ENCODE measurements at regions not wholly inside any gene's neighbourhood (a gene's known extent, or its start where the extent isn't known, plus 50 kb on each side); places are given as distances from the start of the nearest gene placed in this dataset.

DNA sequence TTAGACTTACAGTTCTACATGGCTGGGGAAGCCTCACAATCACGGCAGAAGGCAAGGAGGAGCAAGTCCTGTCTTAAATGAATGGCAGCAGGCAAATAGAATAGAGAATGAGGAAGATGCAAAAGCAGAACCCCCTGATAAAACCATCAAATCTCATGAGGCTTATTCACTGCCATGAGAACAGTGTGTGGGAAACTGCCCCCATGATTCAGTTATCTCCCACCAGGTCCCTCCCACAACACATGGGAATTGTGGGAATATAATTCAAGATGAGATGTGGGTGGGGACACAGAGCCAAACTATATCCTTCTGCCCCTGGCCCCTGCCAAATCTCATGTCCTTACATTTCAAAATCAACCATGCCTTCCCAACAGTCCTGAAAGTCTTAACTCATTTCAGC is 367.1 kb downstream of the MED10 start:
- TF ChIP-seq, protein P1, sequence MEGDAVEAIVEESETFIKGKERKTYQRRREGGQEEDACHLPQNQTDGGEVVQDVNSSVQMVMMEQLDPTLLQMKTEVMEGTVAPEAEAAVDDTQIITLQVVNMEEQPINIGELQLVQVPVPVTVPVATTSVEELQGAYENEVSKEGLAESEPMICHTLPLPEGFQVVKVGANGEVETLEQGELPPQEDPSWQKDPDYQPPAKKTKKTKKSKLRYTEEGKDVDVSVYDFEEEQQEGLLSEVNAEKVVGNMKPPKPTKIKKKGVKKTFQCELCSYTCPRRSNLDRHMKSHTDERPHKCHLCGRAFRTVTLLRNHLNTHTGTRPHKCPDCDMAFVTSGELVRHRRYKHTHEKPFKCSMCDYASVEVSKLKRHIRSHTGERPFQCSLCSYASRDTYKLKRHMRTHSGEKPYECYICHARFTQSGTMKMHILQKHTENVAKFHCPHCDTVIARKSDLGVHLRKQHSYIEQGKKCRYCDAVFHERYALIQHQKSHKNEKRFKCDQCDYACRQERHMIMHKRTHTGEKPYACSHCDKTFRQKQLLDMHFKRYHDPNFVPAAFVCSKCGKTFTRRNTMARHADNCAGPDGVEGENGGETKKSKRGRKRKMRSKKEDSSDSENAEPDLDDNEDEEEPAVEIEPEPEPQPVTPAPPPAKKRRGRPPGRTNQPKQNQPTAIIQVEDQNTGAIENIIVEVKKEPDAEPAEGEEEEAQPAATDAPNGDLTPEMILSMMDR (IDR thresholded peaks at IDR 0.05): no peak
- no peak for TF ChIP-seq POLR2A (IDR thresholded peaks at IDR 0.05)

DNA sequence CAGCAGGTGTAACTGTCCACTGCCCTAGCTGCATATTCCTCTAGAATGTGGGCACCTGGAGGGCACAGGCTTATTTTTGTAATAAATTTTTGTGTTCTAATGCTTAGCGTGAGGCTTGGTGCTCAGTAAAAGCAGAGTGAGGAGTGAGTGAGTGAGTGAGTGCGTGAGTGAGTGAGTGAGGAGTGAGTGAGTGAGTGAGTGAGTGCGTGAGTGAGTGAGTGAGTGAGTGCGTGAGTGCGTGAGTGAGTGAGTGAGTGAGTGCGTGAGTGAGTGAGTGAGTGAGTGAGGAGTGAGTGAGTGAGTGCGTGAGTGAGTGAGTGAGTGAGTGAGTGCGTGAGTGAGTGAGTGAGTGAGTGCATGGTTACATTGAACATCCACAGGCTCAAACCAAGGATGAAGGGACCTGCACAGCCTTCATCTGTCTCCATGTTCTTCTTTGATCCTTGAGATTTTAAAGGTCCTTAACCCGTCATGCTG is 371.5 kb downstream of the MED10 start:
- Histone ChIP-seq H3K27ac (no peak overlapping the region), H3K27me3 (no peaks in the 10 kb centered on the region), H3K9me3 (no peaks in the 10 kb centered on the region), H3K4me1 (no peaks in the 10 kb centered on the region), H3K4me3 (no peak overlapping the region), H3K36me3 (no peaks in the 10 kb centered on the region)
- intact Hi-C loops (cut with DNase I): no loop called here
- TF ChIP-seq, protein P1 (IDR thresholded peaks at IDR 0.05): no peak
- TF ChIP-seq POLR2A (IDR thresholded peaks at IDR 0.05): no peak
- DNase-seq (no peak), ATAC-seq (no peak)
- 82% methylated on average over 1 of the region's 9 CpGs for WGBS (ENCODE audit: insufficient coverage, low coverage, low lambda C conversion rate, missing lambda C conversion rate)

More for the DNA sequence above, 367.1 kb downstream of the MED10 start:
- Histone ChIP-seq H3K9me3 (no peaks in the 10 kb centered on the region), H3K36me3 (no peaks in the 10 kb centered on the region), H3K27ac (no peak overlapping the region), H3K4me3 (no peak overlapping the region), H3K4me1 (no peaks in the 10 kb centered on the region), H3K27me3 (no peaks in the 10 kb centered on the region)
- DNase-seq (no peak), ATAC-seq (no peak)
- intact Hi-C loops (cut with DNase I): no loop called here
- WGBS (ENCODE audit: insufficient coverage, low coverage, low lambda C conversion rate, missing lambda C conversion rate): 30% methylated on average over 1 of the region's 1 CpG

DNA sequence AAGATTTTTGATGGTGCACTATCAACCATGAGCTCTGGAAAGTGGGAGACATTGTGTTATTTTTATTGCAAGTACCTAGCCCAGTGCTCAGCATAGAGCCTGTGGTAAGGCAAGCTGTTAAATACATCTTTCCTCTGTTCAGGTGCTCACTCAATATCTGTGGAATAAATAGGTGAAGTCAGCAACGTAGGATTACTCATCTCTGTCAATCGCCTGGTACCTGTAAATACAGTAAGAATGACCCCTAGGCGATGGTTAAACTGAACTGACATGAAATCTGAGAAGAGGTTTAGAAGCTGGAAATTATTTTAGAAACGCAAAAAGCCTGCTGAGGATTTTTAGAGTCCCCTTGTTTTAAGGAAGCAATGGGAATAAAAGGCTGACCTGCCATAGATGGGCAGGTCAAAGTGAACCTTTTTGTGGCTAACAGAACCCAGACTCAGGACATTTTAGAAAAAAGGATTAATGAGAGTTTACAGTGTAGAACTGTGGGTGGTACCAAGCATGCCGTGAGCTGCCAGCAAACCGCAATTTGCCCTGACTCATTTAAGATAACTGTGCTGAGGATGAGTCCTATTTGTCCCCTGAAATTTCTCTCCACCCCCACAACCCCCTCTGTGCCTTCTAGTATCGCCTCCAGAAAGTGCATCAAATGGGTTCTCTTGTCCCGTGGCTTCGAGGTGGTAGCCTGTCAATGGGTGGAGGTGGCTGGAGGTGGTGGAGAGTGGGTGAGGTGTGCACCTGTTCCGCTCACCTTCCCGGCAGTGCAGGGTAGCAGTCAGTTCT is 375.1 kb downstream of the MED10 start:
- Histone ChIP-seq H3K4me3 (no peak overlapping the region), H3K4me1 (no peaks in the 10 kb centered on the region), H3K36me3 (no peaks in the 10 kb centered on the region), H3K27ac (no peak overlapping the region), H3K9me3 (no peaks in the 10 kb centered on the region), H3K27me3 (no peaks in the 10 kb centered on the region)
- 68% methylated on average over 10 of the region's 11 CpGs for WGBS (ENCODE audit: insufficient coverage, low coverage, low lambda C conversion rate, missing lambda C conversion rate)
- no peak for DNase-seq
- no peak for ATAC-seq
- intact Hi-C loops (cut with DNase I): no loop called here
- TF ChIP-seq POLR2A (IDR thresholded peaks at IDR 0.05): no peak
- TF ChIP-seq, protein P1 (IDR thresholded peaks at IDR 0.05): no peak

DNA sequence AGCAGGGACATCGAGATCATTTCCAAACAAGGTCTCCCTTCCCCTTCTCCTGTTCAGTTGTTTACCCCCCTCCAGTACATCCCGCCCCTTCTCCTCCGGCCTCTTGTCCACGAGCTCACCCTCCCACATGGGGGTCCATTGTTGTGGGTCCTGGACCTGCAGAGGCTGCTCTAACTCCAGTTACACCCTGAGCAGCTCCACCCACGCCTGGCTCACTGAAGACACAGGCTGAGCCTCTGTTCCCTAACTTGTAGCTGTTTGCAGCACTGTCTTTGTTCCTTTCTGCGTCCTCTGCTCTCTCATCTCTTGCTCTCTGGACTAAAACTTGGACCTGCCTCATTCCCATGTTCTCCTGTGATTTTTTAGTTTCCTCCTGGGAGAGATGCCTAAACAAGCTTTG is 377.5 kb downstream of the MED10 start:
- H3K36me3 ChIP-seq: no peaks in the 10 kb centered on the region
- TF ChIP-seq, protein P1 (IDR thresholded peaks at IDR 0.05): no peak
- no peak for TF ChIP-seq POLR2A (IDR thresholded peaks at IDR 0.05)
- H3K9me3 ChIP-seq: no peaks in the 10 kb centered on the region
- intact Hi-C loops (cut with DNase I): no loop called here
- 27% methylated on average over 6 of the region's 6 CpGs for WGBS (ENCODE audit: insufficient coverage, low coverage, low lambda C conversion rate, missing lambda C conversion rate)
- no peaks in the 10 kb centered on the region for H3K4me1 ChIP-seq
- no peak overlapping the region for H3K4me3 ChIP-seq
- no peak overlapping the region for H3K27ac ChIP-seq
- H3K27me3 ChIP-seq: no peaks in the 10 kb centered on the region
- DNase-seq (no peak), ATAC-seq (no peak)
